ENCODE measurements at regions not wholly inside any gene's neighbourhood (a gene's known extent, or its start where the extent isn't known, plus 50 kb on each side); places are given as distances from the start of the nearest gene placed in this dataset.
"Not testable (repeated sequence)": the region's sequence is repeated elsewhere in the genome, so short reads cannot be mapped to it uniquely, and the experiment has no call there.

- H3K4me2 ChIP-seq: no peak overlapping the region
Observed at GRCh38 chr1:201637282-201638079, 98.6 kb downstream of the NAV1 start.

GRCh38 chr1:201639391-201639790, 100.5 kb downstream of the NAV1 start:
- Histone ChIP-seq H4K20me1 (peaks cover 0 to 86% (median 71%) of the 10 kb centered on the region in 11 experiments; a peak in 17 of 22 replicates), H3K9ac (no peak overlapping the region), H3K36me3 (peaks cover 14 to 92% (median 82%) of the 10 kb centered on the region in 11 experiments; a peak in 20 of 22 replicates), H3K4me3 (no peak overlapping the region), H3K4me2 (no peak overlapping the region), H3K27me3 (no peaks in the 10 kb centered on the region), H3K27ac (no peak overlapping the region), H3K9me3 (replicated peaks in 1 of 11) (peaks cover 0 to 8% (median 0%) of the 10 kb centered on the region in 11 experiments; a peak in 1 of 22 replicates), H3K4me1 (peaks cover 0 to 11% (median 9%) of the 10 kb centered on the region in 10 experiments; a peak in 9 of 20 replicates)
- no peak for TF ChIP-seq Cebpa-rat (IDR thresholded peaks at IDR 0.05)

More at GRCh38 chr1:201637282-201638079, 98.6 kb downstream of the NAV1 start:
- Histone ChIP-seq H4K20me1 (peaks cover 0 to 94% (median 86%) of the 10 kb centered on the region in 11 experiments; a peak in 18 of 22 replicates), H3K36me3 (peaks cover 7 to 93% (median 86%) of the 10 kb centered on the region in 11 experiments; a peak in 20 of 22 replicates), H3K4me1 (peaks cover 0 to 26% (median 11%) of the 10 kb centered on the region in 10 experiments; a peak in 11 of 20 replicates), H3K27me3 (no peaks in the 10 kb centered on the region), H3K27ac (no peak overlapping the region), H3K4me3 (no peak overlapping the region), H3K9me3 (replicated peaks in 1 of 11) (peaks cover 0 to 8% (median 0%) of the 10 kb centered on the region in 11 experiments; a peak in 1 of 22 replicates), H3K9ac (no peak overlapping the region)
- no peak for TF ChIP-seq Cebpa-rat (IDR thresholded peaks at IDR 0.05)

GRCh38 chr1:201639826-201640225, 100.9 kb downstream of the NAV1 start:
- Histone ChIP-seq H4K20me1 (peaks cover 0 to 84% (median 70%) of the 10 kb centered on the region in 11 experiments; a peak in 17 of 22 replicates), H3K4me3 (no peak overlapping the region), H3K27ac (no peak overlapping the region), H3K4me2 (no peak overlapping the region), H3K27me3 (no peaks in the 10 kb centered on the region), H3K36me3 (peaks cover 14 to 92% (median 82%) of the 10 kb centered on the region in 11 experiments; a peak in 20 of 22 replicates), H3K9me3 (replicated peaks in 1 of 11) (peaks cover 0 to 8% (median 0%) of the 10 kb centered on the region in 11 experiments; a peak in 1 of 22 replicates), H3K9ac (no peak overlapping the region), H3K4me1 (peaks cover 0 to 11% (median 9%) of the 10 kb centered on the region in 10 experiments; a peak in 9 of 20 replicates)
- no peak for TF ChIP-seq Cebpa-rat (IDR thresholded peaks at IDR 0.05)

GRCh38 chr1:201640624-201641023, 101.7 kb downstream of the NAV1 start:
- H3K27ac ChIP-seq: no peak overlapping the region
- peaks cover 0 to 13% (median 12%) of the 10 kb centered on the region in 10 experiments; a peak in 17 of 20 replicates for H3K4me1 ChIP-seq
- no peak overlapping the region for H3K4me3 ChIP-seq
- TF ChIP-seq Cebpa-rat (IDR thresholded peaks at IDR 0.05): no peak
- H3K9ac ChIP-seq: no peak overlapping the region
- peaks cover 14 to 89% (median 75%) of the 10 kb centered on the region in 11 experiments; a peak in 20 of 22 replicates for H3K36me3 ChIP-seq
- H3K4me2 ChIP-seq: no peak overlapping the region
- peaks cover 0 to 80% (median 66%) of the 10 kb centered on the region in 11 experiments; a peak in 18 of 22 replicates for H4K20me1 ChIP-seq
- no peaks in the 10 kb centered on the region for H3K27me3 ChIP-seq
- H3K9me3 ChIP-seq (replicated peaks in 1 of 11): peaks cover 0 to 8% (median 0%) of the 10 kb centered on the region in 11 experiments; a peak in 1 of 22 replicates

GRCh38 chr1:201641524-201642253, 102.8 kb downstream of the NAV1 start:
- Histone ChIP-seq H3K36me3 (peaks cover 14 to 87% (median 67%) of the 10 kb centered on the region in 11 experiments; a peak in 20 of 22 replicates), H3K27me3 (no peaks in the 10 kb centered on the region), H3K4me1 (peaks cover 7 to 18% (median 14%) of the 10 kb centered on the region in 10 experiments), H3K27ac (no peak overlapping the region), H3K9me3 (replicated peaks in 1 of 11) (peaks cover 0 to 8% (median 0%) of the 10 kb centered on the region in 11 experiments; a peak in 1 of 22 replicates), H4K20me1 (peaks cover 0 to 80% (median 66%) of the 10 kb centered on the region in 11 experiments; a peak in 18 of 22 replicates), H3K9ac (no peak overlapping the region), H3K4me2 (no peak overlapping the region), H3K4me3 (no peak overlapping the region)
- no peak for TF ChIP-seq Cebpa-rat (IDR thresholded peaks at IDR 0.05)

- peaks cover 22 to 35% (median 29%) of the 10 kb centered on the region in 10 experiments for H3K4me1 ChIP-seq
- no peak overlapping the region for H3K9ac ChIP-seq
- H3K36me3 ChIP-seq: peaks cover 14 to 73% (median 48%) of the 10 kb centered on the region in 11 experiments; a peak in 20 of 22 replicates
- no peak overlapping the region for H3K4me3 ChIP-seq
- no peaks in the 10 kb centered on the region for H3K27me3 ChIP-seq
- peaks cover 0 to 8% (median 0%) of the 10 kb centered on the region in 11 experiments; a peak in 1 of 22 replicates for H3K9me3 ChIP-seq (replicated peaks in 1 of 11)
- H3K4me2 ChIP-seq: no peak overlapping the region
- H3K27ac ChIP-seq: no peak overlapping the region
- no peak for TF ChIP-seq Cebpa-rat (IDR thresholded peaks at IDR 0.05)
- H4K20me1 ChIP-seq: peaks cover 0 to 77% (median 70%) of the 10 kb centered on the region in 11 experiments; a peak in 19 of 22 replicates
Observed at GRCh38 chr1:201643835-201644104, 104.8 kb downstream of the NAV1 start.

- no peak overlapping the region for H3K4me2 ChIP-seq
- H3K4me1 ChIP-seq: peaks cover 26 to 39% (median 33%) of the 10 kb centered on the region in 10 experiments
- H3K4me3 ChIP-seq: no peak overlapping the region
- peaks cover 14 to 73% (median 49%) of the 10 kb centered on the region in 11 experiments; a peak in 20 of 22 replicates for H3K36me3 ChIP-seq
- no peak for TF ChIP-seq Cebpa-rat (IDR thresholded peaks at IDR 0.05)
- H3K9me3 ChIP-seq (replicated peaks in 1 of 11): peaks cover 0 to 8% (median 0%) of the 10 kb centered on the region in 11 experiments; a peak in 1 of 22 replicates
- H3K27ac ChIP-seq: no peak overlapping the region
- no peaks in the 10 kb centered on the region for H3K27me3 ChIP-seq
- peaks cover 0 to 77% (median 71%) of the 10 kb centered on the region in 11 experiments; a peak in 19 of 22 replicates for H4K20me1 ChIP-seq
- H3K9ac ChIP-seq: no peak overlapping the region
Observed at GRCh38 chr1:201644197-201644596, 105.3 kb downstream of the NAV1 start.

GRCh38 chr1:201645000-201645399, 106.1 kb downstream of the NAV1 start:
- H3K4me1 ChIP-seq: peaks cover 34 to 47% (median 41%) of the 10 kb centered on the region in 10 experiments
- H3K4me2 ChIP-seq; H3K27me3 ChIP-seq; H3K4me3 ChIP-seq; H3K9me3 ChIP-seq (replicated peaks in 1 of 11); H3K27ac ChIP-seq; H3K9ac ChIP-seq: not testable (repeated sequence)
- H4K20me1 ChIP-seq: peaks cover 0 to 77% (median 71%) of the 10 kb centered on the region in 11 experiments; a peak in 19 of 22 replicates
- H3K36me3 ChIP-seq: peaks cover 14 to 66% (median 41%) of the 10 kb centered on the region in 11 experiments; a peak in 20 of 22 replicates

All from BLaER1 treated with 17β-estradiol and CSF1 and Interleukin-3, amounts not matched to agents 10 nM and 100 nM (cell line).